H1 (cell line): ENCODE measurements at regions not wholly inside any gene's neighbourhood (a gene's known extent, or its start where the extent isn't known, plus 50 kb on each side); places are given as distances from the start of the nearest gene placed in this dataset.

Experiments
- JUND ChIP-seq: IDR thresholded peaks from 2 replicates; pipeline ENCODE4 v1.6.1; 2011; ENCODE audit warnings: mild to moderate bottlenecking, improper control_type of control experiment, low read length
- KDM1A ChIP-seq: fragments of 200-600, 300-600 bp; sonication (generic); IDR thresholded peaks from 2 replicates; pipeline ENCODE4 v1.7.1; 2016; ENCODE audit warnings: mild to moderate bottlenecking, low read length, borderline replicate concordance
- PHF8 ChIP-seq: fragments of 200-600 bp; sonication (generic); conservative IDR thresholded peaks from 2 replicates; pipeline ENCODE4 v1.7.1; 2012; ENCODE audit warnings: low read depth, mild to moderate bottlenecking, inconsistent platforms, low read length, moderate library complexity
- RXRA ChIP-seq: IDR thresholded peaks from 2 replicates; pipeline ENCODE4 v1.6.1; 2011; ENCODE audit warnings: low read depth, mild to moderate bottlenecking, low read length, moderate library complexity; ENCODE audit not compliant: insufficient read depth
- TF ChIP-seq, protein P1 (sequence below): fragments of 300-600 bp; sonication (generic); IDR thresholded peaks from 2 replicates; pipeline ENCODE4 v1.7.1; 2012; ENCODE audit warnings: low read length, moderate library complexity, mild to moderate bottlenecking, inconsistent platforms; ENCODE audit not compliant: insufficient replicate concordance

DNA sequence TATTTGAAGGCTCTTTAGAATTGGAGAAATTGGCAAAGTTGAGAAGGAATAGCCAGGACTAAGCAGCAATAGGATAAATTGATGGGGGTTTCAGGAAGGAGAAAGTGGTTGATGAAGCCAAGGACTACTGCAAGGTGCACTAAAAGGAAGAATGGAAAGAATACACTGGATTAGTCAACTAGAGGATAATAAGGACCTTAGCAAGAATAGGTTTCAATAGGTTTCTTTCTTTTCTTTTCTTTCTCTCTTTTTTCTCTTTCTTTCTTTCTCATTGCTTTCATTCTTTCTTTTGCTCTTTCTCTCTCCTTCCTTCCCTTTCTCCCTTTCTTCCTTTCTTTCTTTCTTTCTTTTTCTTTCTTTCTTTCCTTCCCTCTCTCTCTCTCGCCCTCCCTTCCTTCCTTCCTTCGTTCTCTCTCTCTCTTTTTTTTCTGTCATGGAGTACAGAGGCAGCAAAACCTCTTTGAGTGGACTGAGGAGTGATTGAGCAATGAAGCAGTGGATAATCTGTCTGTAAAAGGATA lies 234.4 kb upstream of the TMC3 start (continued):
- TF ChIP-seq, protein P1, sequence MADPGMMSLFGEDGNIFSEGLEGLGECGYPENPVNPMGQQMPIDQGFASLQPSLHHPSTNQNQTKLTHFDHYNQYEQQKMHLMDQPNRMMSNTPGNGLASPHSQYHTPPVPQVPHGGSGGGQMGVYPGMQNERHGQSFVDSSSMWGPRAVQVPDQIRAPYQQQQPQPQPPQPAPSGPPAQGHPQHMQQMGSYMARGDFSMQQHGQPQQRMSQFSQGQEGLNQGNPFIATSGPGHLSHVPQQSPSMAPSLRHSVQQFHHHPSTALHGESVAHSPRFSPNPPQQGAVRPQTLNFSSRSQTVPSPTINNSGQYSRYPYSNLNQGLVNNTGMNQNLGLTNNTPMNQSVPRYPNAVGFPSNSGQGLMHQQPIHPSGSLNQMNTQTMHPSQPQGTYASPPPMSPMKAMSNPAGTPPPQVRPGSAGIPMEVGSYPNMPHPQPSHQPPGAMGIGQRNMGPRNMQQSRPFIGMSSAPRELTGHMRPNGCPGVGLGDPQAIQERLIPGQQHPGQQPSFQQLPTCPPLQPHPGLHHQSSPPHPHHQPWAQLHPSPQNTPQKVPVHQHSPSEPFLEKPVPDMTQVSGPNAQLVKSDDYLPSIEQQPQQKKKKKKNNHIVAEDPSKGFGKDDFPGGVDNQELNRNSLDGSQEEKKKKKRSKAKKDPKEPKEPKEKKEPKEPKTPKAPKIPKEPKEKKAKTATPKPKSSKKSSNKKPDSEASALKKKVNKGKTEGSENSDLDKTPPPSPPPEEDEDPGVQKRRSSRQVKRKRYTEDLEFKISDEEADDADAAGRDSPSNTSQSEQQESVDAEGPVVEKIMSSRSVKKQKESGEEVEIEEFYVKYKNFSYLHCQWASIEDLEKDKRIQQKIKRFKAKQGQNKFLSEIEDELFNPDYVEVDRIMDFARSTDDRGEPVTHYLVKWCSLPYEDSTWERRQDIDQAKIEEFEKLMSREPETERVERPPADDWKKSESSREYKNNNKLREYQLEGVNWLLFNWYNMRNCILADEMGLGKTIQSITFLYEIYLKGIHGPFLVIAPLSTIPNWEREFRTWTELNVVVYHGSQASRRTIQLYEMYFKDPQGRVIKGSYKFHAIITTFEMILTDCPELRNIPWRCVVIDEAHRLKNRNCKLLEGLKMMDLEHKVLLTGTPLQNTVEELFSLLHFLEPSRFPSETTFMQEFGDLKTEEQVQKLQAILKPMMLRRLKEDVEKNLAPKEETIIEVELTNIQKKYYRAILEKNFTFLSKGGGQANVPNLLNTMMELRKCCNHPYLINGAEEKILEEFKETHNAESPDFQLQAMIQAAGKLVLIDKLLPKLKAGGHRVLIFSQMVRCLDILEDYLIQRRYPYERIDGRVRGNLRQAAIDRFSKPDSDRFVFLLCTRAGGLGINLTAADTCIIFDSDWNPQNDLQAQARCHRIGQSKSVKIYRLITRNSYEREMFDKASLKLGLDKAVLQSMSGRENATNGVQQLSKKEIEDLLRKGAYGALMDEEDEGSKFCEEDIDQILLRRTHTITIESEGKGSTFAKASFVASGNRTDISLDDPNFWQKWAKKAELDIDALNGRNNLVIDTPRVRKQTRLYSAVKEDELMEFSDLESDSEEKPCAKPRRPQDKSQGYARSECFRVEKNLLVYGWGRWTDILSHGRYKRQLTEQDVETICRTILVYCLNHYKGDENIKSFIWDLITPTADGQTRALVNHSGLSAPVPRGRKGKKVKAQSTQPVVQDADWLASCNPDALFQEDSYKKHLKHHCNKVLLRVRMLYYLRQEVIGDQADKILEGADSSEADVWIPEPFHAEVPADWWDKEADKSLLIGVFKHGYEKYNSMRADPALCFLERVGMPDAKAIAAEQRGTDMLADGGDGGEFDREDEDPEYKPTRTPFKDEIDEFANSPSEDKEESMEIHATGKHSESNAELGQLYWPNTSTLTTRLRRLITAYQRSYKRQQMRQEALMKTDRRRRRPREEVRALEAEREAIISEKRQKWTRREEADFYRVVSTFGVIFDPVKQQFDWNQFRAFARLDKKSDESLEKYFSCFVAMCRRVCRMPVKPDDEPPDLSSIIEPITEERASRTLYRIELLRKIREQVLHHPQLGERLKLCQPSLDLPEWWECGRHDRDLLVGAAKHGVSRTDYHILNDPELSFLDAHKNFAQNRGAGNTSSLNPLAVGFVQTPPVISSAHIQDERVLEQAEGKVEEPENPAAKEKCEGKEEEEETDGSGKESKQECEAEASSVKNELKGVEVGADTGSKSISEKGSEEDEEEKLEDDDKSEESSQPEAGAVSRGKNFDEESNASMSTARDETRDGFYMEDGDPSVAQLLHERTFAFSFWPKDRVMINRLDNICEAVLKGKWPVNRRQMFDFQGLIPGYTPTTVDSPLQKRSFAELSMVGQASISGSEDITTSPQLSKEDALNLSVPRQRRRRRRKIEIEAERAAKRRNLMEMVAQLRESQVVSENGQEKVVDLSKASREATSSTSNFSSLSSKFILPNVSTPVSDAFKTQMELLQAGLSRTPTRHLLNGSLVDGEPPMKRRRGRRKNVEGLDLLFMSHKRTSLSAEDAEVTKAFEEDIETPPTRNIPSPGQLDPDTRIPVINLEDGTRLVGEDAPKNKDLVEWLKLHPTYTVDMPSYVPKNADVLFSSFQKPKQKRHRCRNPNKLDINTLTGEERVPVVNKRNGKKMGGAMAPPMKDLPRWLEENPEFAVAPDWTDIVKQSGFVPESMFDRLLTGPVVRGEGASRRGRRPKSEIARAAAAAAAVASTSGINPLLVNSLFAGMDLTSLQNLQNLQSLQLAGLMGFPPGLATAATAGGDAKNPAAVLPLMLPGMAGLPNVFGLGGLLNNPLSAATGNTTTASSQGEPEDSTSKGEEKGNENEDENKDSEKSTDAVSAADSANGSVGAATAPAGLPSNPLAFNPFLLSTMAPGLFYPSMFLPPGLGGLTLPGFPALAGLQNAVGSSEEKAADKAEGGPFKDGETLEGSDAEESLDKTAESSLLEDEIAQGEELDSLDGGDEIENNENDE: no peak
- TF ChIP-seq JUND (no peak), RXRA (no peak), KDM1A (no peak), PHF8 (no peak)
